Astrocyte (in vitro differentiated cells and primary cell): ENCODE measurements at regions not wholly inside any gene's neighbourhood (a gene's known extent, or its start where the extent isn't known, plus 50 kb on each side); places are given as distances from the start of the nearest gene placed in this dataset.

Source experiments
- DNase-seq: peaks from one replicate; pipeline ENCODE4 v3.0.0-alpha.2; 2010; ENCODE audit warnings: low read depth
- FAIRE-seq: peaks from 2 replicates; lab custom pipeline; 2011; peaks lifted over from hg19 to GRCh38; lab: Jason Lieb, UNC
- H2AFZ ChIP-seq: 2 replicates; pipeline ENCODE4 v1.6.0; 2012; ENCODE audit warnings: low read depth, low read length, inconsistent platforms
- H3K27ac ChIP-seq: 2 replicates; pipeline ENCODE4 v1.5.1; 2011; ENCODE audit warnings: low read depth, low read length, inconsistent platforms
- H3K27me3 ChIP-seq: 2 replicates; pipeline ENCODE4 v1.6.0; 2011; ENCODE audit warnings: low read length, inconsistent platforms; ENCODE audit not compliant: insufficient read depth
- H3K36me3 ChIP-seq: 2 replicates; pipeline ENCODE4 v1.5.1; 2011; ENCODE audit warnings: low read length, inconsistent platforms; ENCODE audit not compliant: insufficient read depth
- H3K4me1 ChIP-seq: 2 replicates; pipeline ENCODE4 v1.5.1; 2011; ENCODE audit warnings: low read length, inconsistent platforms; ENCODE audit not compliant: insufficient read depth
- H3K4me2 ChIP-seq: 2 replicates; pipeline ENCODE4 v1.6.0; 2012; ENCODE audit warnings: low read length, inconsistent platforms
- H3K4me3 ChIP-seq: 2 replicates; pipeline ENCODE4 v1.5.1; 2011; ENCODE audit warnings: low read depth, mild to moderate bottlenecking, low read length, inconsistent platforms; ENCODE audit not compliant: insufficient read depth
- H3K79me2 ChIP-seq: 2 replicates; pipeline ENCODE4 v1.6.0; 2012; ENCODE audit warnings: mild to moderate bottlenecking, low read length, inconsistent platforms; ENCODE audit not compliant: insufficient read depth
- H3K9ac ChIP-seq: 2 replicates; pipeline ENCODE4 v1.6.0; 2012; ENCODE audit warnings: mild to moderate bottlenecking, low read length, inconsistent platforms
- H3K9me3 ChIP-seq: 2 replicates; pipeline ENCODE4 v1.5.1; 2012; ENCODE audit warnings: low read depth, mild to moderate bottlenecking, low read length, inconsistent platforms; ENCODE audit not compliant: insufficient read depth
- H4K20me1 ChIP-seq: 2 replicates; pipeline ENCODE4 v1.6.0; 2012; ENCODE audit warnings: low read length, inconsistent platforms; ENCODE audit not compliant: insufficient read depth
- H3K27ac Mint-ChIP-seq: one replicate; pipeline ENCODE4 v1.8.0; 2021; ENCODE audit warnings: mild to moderate bottlenecking, mixed read lengths; ENCODE audit not compliant: unreplicated experiment
- H3K27me3 Mint-ChIP-seq: one replicate; pipeline ENCODE4 v1.8.0; 2021; ENCODE audit warnings: low read depth, mixed read lengths; ENCODE audit not compliant: unreplicated experiment
- H3K36me3 Mint-ChIP-seq: one replicate; pipeline ENCODE4 v1.8.0; 2021; ENCODE audit warnings: low read depth, mixed read lengths; ENCODE audit not compliant: unreplicated experiment
- H3K4me1 Mint-ChIP-seq: one replicate; pipeline ENCODE4 v1.8.0; 2021; ENCODE audit warnings: low read depth, mixed read lengths; ENCODE audit not compliant: unreplicated experiment
- H3K4me3 Mint-ChIP-seq: one replicate; pipeline ENCODE4 v1.8.0; 2021; ENCODE audit warnings: mild to moderate bottlenecking, moderate library complexity, mixed read lengths; ENCODE audit not compliant: unreplicated experiment
- H3K9me3 Mint-ChIP-seq: one replicate; pipeline ENCODE4 v1.8.0; 2021; ENCODE audit warnings: mild to moderate bottlenecking, mixed read lengths; ENCODE audit not compliant: unreplicated experiment
- EZH2 ChIP-seq: IDR thresholded peaks from 2 replicates; pipeline ENCODE4 v1.6.1; 2012; ENCODE audit warnings: mild to moderate bottlenecking, low read length, inconsistent platforms; ENCODE audit not compliant: insufficient read depth
- TF ChIP-seq, protein P1 (sequence below): IDR thresholded peaks from 2 replicates; pipeline ENCODE4 v1.5.1; 2011; ENCODE audit warnings: low read depth, mild to moderate bottlenecking, inconsistent platforms, low read length, moderate library complexity; ENCODE audit not compliant: insufficient read depth

GRCh38 chr3:22045882-22046281 lies 294.9 kb upstream of the ZNF385D start:
- no peak overlapping the region for H2AFZ ChIP-seq
- TF ChIP-seq EZH2: no peak
- TF ChIP-seq, protein P1, sequence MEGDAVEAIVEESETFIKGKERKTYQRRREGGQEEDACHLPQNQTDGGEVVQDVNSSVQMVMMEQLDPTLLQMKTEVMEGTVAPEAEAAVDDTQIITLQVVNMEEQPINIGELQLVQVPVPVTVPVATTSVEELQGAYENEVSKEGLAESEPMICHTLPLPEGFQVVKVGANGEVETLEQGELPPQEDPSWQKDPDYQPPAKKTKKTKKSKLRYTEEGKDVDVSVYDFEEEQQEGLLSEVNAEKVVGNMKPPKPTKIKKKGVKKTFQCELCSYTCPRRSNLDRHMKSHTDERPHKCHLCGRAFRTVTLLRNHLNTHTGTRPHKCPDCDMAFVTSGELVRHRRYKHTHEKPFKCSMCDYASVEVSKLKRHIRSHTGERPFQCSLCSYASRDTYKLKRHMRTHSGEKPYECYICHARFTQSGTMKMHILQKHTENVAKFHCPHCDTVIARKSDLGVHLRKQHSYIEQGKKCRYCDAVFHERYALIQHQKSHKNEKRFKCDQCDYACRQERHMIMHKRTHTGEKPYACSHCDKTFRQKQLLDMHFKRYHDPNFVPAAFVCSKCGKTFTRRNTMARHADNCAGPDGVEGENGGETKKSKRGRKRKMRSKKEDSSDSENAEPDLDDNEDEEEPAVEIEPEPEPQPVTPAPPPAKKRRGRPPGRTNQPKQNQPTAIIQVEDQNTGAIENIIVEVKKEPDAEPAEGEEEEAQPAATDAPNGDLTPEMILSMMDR: no peak
- no peak overlapping the region for H3K27ac Mint-ChIP-seq
- no peak overlapping the region for H3K4me2 ChIP-seq
- no peak overlapping the region for H3K9ac ChIP-seq
- H3K27me3 ChIP-seq: no peaks in the 10 kb centered on the region
- no peak overlapping the region for H3K27ac ChIP-seq
- no peaks in the 10 kb centered on the region for H3K4me1 ChIP-seq
- H3K4me1 Mint-ChIP-seq: no peaks in the 10 kb centered on the region
- H4K20me1 ChIP-seq: no peaks in the 10 kb centered on the region
- no peak for FAIRE-seq
- DNase-seq: no peak
- H3K9me3 Mint-ChIP-seq: no peaks in the 10 kb centered on the region
- H3K4me3 Mint-ChIP-seq: no peak overlapping the region
- no peaks in the 10 kb centered on the region for H3K36me3 ChIP-seq
- H3K27me3 Mint-ChIP-seq: no peaks in the 10 kb centered on the region
- H3K79me2 ChIP-seq: no peaks in the 10 kb centered on the region
- H3K4me3 ChIP-seq: no peak overlapping the region
- no peaks in the 10 kb centered on the region for H3K36me3 Mint-ChIP-seq
- no peaks in the 10 kb centered on the region for H3K9me3 ChIP-seq

DNA sequence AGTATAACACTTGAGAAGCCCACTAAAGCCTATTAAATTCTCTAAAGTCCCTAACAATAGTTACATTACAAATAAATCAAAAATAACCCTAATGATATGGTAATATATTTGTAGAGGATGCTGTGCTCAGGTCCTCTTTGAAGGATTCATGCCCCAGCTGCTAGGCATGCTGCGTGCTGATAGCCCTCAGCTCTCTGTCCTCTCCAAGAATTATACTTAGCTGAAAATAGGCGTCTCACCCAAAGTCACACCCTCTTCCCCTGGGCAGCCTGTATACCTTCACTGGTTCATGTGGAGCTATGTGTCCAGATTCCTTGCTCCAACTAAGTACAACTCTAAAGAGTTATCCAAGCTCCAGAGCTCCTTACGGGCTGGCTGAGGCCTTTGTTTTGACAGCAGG lies 312.5 kb upstream of the ZNF385D start:
- no peak for FAIRE-seq
- TF ChIP-seq EZH2: no peak
- TF ChIP-seq, protein P1: no peak

DNA sequence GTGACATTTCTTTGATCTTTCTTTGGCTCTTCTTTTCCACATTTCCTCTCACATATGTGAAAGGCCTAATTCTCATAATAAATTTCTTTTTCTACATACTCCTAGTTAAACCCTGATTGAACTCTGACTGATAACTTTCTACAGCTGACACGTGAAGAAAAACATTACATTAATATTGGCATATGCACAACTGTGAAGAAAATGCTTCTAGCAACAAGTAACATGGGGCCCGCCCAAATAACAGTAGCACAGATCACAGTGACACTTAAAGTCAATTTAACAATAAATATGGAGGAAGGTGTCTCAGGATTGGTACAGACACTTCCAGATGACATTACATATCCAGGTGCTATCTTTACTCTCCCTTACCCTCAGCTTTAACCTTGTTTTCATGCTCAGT lies 317.6 kb upstream of the ZNF385D start:
- Mint-ChIP-seq H3K36me3 (no peaks in the 10 kb centered on the region), H3K4me1 (no peaks in the 10 kb centered on the region), H3K4me3 (no peak overlapping the region), H3K27me3 (peaks cover 3% of the 10 kb centered on the region), H3K9me3 (no peaks in the 10 kb centered on the region), H3K27ac (no peak overlapping the region)
- no peak for TF ChIP-seq EZH2
- TF ChIP-seq, protein P1: no peak
- Histone ChIP-seq H3K4me2 (no peak overlapping the region), H2AFZ (no peak overlapping the region), H3K27me3 (no peaks in the 10 kb centered on the region), H3K9ac (no peak overlapping the region), H3K79me2 (no peaks in the 10 kb centered on the region), H3K36me3 (no peaks in the 10 kb centered on the region), H3K4me1 (no peaks in the 10 kb centered on the region), H3K9me3 (no peaks in the 10 kb centered on the region), H3K4me3 (no peak overlapping the region), H4K20me1 (no peaks in the 10 kb centered on the region), H3K27ac (no peak overlapping the region)
- FAIRE-seq: no peak
- no peak for DNase-seq

More for the DNA sequence above, 312.5 kb upstream of the ZNF385D start:
- no peaks in the 10 kb centered on the region for H3K27me3 Mint-ChIP-seq
- no peak for DNase-seq
- Histone ChIP-seq H3K9ac (no peak overlapping the region), H3K9me3 (no peaks in the 10 kb centered on the region), H2AFZ (no peak overlapping the region), H3K79me2 (no peaks in the 10 kb centered on the region), H3K4me3 (no peak overlapping the region), H3K27me3 (no peaks in the 10 kb centered on the region), H4K20me1 (no peaks in the 10 kb centered on the region), H3K4me2 (no peak overlapping the region), H3K36me3 (no peaks in the 10 kb centered on the region), H3K4me1 (no peaks in the 10 kb centered on the region), H3K27ac (no peak overlapping the region)
- H3K9me3 Mint-ChIP-seq: no peaks in the 10 kb centered on the region
- H3K27ac Mint-ChIP-seq: no peak overlapping the region
- no peak overlapping the region for H3K4me3 Mint-ChIP-seq
- no peaks in the 10 kb centered on the region for H3K4me1 Mint-ChIP-seq
- H3K36me3 Mint-ChIP-seq: no peaks in the 10 kb centered on the region
